GM18858 (cell line): ENCODE measurements at regions not wholly inside any gene's neighbourhood (a gene's known extent, or its start where the extent isn't known, plus 50 kb on each side); places are given as distances from the start of the nearest gene placed in this dataset.
"Not testable (repeated sequence)": the region's sequence is repeated elsewhere in the genome, so short reads cannot be mapped to it uniquely, and the experiment has no call there.

Source experiments
- ATAC-seq: cut with Tn5 transposase; IDR thresholded peaks from one replicate; pipeline ENCODE4 v1.9.1; 2021; ENCODE audit not compliant: unreplicated experiment

DNA sequence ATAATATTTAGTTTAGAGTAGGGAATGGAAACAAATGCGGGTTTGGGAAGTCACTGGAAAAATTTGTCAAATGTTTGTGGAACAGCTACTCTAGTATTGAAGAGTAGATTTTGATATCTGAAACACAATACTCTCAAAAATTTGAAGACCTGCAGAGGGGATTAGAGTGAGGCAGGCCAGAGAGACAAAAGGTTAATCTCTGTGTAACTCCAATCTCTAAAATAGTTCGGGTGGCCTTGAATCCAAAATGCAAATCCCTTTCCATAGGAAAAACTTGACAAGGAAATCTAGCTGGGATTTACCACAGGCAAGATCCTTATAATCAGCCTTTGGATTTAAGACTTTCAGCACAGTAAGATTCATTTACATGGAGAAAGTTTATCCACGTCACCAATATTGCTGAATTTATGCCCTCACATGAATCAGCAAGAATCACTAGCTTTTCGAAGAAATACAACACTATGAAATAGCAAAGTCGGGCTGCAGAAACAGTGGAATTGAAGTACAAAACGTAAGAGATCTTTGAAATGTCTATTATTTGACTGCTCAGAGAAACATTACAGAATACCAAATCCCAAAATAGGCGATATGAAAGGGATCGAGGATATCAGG, 423.7 kb upstream of the ZNF804A start:
- no peak for ATAC-seq

GRCh38 chr2:184178229-184178628, 420.1 kb upstream of the ZNF804A start:
- ATAC-seq, result no peak

DNA sequence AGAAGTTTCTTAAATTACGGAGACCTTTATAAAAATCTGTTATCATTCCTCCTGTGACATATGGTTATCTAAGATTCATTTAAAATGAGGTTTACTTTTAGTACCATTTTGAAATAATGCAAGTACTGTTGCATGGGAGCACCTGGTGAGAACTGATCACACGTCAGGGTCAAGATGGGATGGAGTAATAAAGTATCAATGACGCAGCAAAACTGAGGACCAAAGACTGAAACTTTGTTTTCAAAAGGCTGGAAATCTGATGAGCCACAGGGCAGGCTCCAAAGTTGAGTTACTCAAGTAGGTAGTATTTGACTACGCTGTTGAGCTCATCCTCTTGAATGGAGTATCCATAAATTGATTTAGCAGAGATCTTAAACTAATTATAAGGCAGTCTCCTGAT, 411.9 kb upstream of the ZNF804A start:
- no peak for ATAC-seq

DNA sequence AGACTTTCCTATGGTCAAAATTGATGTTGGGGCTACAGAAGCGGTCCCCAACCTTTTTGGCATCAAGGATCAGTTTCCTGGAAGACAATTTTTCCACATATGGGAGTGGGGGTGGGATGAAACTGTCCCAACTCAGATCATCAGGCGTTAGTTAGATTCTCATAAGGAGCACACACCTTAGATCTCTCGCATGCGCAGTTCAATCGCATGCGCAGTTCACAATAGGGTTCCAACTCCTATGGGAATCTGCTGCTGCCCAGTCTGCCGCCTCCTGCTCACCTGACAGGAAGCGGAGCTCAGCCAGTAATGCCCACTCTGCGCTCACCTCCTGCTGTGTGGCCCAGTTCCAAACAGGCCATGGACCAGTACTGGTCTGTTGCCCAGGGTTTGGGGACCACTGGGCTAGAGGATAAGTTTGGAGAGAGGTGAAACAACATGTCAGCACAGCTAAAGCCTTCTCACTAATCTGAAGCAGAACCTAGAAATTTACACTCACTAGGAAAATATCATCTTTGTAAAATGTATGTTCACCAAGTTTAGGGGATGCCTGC, 410.8 kb upstream of the ZNF804A start:
- ATAC-seq, result no peak

DNA sequence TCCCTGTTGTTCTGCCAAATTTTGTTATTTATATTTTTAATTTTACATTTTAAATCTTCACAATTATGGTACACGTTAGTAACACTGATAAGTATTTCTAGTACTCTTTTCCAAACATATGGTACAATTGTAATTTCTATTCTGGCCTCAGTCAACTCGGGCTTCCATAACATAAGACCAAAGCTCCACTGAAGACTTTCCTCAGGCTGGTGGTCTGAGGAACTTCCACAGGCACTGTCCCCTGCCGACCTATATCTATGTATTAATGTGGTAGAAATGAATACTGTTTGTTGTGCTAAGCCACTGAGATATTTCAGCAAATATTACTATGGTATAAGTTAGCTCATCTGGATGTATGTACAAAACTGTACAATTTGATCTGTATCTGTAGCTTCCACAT, 407.6 kb upstream of the ZNF804A start:
- ATAC-seq, result no peak

- no peak for ATAC-seq
Observed at GRCh38 chr2:184192649-184193048, 405.7 kb upstream of the ZNF804A start.

DNA sequence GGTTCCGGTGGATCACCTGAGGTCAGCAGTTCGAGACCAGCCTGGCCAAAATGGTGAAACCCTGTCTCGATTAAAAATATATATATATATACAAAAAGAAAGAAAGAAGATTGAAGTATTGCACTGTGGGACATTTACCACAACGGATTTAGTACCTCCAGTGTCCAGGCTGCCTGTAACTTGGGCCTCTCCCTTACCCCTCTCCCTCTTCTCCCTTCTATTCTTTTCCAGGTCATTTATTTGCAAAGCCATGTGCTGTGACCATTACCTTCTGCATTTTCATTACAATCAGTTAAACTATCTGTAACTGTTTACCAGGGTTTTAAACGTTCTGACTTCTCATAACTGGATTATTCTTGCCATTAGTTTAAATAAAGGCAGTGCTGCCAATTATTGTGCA, 400.9 kb upstream of the ZNF804A start:
- no peak for ATAC-seq

DNA sequence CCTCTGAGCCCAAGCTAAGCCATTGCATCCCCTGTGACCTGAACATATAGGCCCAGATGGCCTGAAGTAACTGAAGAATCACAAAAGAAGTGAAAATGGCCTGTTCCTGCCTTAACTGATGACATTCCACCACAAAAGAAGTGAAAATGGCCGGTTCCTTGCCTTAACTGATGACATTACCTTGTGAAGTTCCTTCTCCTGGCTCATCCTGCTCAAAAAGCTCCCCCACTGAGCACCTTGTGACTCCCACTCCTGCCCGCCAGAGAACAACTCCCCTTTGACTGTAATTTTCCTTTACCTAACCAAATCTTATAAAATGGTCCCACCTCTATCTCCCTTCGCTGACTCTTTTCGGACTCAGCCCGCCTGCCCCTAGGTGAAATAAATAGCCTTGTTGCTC, 399.5 kb upstream of the ZNF804A start:
- ATAC-seq, result not testable (repeated sequence)

GRCh38 chr2:184199274-184199673, 399.1 kb upstream of the ZNF804A start:
- no peak for ATAC-seq

DNA sequence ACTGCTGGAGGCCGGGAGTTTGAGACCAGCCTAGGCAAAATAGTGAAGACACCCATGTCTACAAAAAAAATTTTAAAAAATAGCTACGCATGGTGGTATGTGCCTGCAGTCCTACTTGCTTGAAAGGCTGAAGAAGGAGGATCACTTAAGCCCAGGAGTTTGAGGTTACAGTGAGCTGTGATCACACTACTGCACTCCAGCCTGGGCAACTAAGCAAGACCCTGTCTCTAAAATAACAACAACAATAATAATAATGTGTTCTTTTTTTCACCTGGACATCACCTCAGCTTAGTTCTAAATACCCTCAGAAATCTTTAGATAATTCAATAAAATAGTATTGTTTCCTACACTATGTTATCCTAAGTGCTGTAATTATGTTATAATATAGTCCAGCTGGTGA, 397.1 kb upstream of the ZNF804A start:
- ATAC-seq, result no peak

- ATAC-seq, result no peak
Observed at GRCh38 chr2:184203661-184204060, 394.7 kb upstream of the ZNF804A start.

DNA sequence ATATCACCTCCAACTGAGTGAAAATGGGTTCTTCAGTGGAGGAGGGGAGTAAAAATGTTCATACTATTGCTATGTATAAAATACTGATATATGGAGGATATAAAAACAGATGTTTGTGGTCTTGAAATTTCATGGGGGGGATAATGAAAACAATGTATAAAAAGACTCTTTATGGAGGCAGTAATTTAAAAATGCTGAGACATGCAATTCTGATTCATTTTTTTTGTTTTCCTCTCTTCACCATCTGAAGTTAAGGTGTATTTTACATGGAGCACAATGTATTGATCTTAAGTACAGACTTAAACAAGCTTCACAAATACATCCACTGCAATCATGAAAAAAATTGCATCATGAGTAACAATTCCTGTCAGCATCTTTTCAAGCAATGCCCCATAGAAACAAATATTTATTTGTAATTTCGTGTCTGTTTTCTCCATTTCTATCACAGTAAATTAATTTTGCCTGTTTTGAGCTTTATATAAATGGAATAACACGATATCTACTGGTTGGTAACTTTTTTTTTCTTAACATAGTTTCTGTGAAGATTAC, 393.2 kb upstream of the ZNF804A start:
- ATAC-seq, result no peak

- no peak for ATAC-seq
Observed at GRCh38 chr2:184206045-184206444, 392.3 kb upstream of the ZNF804A start.

- no peak for ATAC-seq
Observed at GRCh38 chr2:184210329-184210728, 388.0 kb upstream of the ZNF804A start.

DNA sequence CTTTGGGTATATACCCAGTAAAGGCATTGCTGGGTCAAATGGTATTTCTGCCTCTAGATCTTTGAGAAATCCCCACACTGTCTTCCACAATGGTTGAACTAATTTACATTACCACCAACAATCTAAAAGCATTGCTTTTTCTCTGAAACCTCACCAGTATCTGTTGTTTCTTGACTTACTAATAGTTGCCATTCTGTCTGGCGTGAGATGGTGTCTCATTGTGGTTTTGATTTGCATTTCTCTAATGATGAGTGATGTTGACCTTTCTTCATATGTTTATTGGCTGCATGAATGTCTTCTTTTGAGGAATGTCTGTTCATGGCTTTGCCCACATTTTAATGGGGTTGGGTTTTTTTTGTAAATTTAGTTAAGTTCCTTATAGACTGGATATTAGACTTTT, 382.6 kb upstream of the ZNF804A start:
- peak; percentile 67 for ATAC-seq

DNA sequence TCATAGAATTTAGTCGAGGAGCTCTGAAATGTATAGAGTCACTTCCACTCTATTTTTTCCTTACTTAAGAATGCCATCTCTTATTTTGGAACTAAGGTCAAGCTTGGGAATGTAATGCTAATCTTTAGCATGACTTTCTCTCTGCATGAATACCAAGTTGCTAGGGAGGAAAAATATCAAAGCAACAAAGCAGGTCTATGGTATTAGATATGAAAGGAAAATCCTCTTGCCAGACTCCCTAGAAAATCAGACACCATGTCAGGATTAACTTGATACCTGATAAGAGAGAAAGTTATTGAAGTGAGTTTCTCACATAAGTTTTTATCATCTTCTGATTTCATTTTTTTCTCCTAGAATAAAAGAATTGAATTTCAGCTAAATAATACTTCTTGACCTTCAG, 341.7 kb upstream of the ZNF804A start:
- ATAC-seq, result no peak

GRCh38 chr2:184261331-184261730, 337.0 kb upstream of the ZNF804A start:
- ATAC-seq, result no peak

GRCh38 chr2:184261818-184262217, 336.5 kb upstream of the ZNF804A start:
- no peak for ATAC-seq

DNA sequence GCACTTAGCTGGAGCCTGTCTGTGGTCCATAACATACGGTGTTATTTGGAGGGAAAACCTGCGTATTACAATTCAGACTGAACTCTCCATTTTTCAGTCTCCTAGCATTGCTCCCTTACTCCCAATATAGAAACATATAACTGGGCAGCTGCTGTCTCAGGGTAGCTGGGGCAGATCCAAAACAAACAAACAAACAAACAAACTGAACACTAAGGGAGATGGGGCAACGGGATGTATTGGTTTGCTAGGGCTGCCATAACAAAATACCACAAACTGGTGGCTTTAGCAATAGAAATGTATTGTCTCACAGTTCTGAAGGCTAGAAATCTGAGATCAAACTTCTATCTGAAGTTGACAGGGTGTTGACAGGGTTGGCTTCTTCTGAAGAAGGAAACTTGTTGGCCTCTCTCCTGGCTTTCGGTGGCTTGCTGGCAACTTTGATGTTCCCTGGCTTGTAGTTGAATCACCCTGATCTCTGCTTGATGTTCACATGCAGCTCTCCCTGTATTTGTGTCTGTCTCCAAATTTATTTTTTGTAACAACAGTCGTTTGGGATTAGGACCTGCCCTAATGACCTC, 329.3 kb upstream of the ZNF804A start:
- no peak for ATAC-seq

GRCh38 chr2:184270660-184271059, 327.7 kb upstream of the ZNF804A start:
- no peak for ATAC-seq

DNA sequence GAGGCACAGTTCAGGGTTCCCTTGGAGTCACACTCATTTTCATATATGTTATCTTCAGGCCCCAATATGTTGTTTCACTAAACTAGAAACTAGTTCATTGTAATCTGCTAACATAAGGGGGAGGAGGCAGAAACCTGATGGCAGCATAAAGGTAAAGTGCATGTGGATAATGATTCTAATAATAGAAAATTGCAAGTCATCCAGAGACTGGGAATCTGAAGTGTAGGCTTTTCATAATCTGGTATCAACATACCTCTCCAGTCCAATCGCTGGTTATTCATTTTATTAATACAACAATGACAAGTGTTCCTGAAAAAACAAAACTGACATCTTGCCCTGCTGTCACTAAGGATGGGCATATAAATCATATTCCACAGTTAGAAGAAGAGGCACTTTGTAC, 326.3 kb upstream of the ZNF804A start:
- no peak for ATAC-seq

DNA sequence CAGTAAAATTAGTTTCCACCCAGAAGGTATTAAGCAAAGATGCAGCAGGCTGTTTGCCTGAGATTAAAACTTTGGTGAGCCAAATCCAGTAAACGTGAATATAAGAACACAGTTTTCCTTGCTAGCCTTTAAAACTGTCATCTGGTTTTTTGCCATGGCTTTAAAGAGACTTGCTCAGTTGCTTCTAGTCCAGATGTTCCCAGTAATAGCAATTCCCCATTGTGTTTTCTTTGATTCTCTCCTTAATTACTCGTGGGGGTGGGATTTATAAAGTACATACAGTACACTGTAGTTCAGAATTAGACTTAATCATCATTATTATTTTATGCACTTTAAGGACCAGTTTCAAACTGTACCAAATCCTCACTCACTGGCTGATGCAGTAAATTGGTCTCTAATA, 303.5 kb upstream of the ZNF804A start:
- no peak for ATAC-seq

DNA sequence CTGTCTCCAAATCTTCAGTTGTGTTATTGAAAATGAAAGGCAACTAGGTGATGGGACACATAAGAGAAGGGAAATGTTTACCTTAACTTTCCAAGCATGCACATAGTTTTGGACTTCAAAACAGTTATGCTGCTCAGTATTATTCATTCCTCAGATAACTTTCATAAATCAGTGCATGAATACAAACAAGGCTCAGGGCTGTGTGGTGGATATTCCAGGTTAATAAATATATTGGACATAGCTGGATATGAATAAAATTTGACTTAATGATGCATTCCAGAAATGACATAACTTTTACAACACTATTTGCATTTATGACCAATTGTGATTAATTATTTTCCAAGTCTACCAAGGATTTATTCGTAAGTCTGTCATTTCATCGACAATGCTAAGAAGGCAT, 301.2 kb upstream of the ZNF804A start:
- no peak for ATAC-seq
